A549 (cell line): ENCODE measurements at regions not wholly inside any gene's neighbourhood (a gene's known extent, or its start where the extent isn't known, plus 50 kb on each side); places are given as distances from the start of the nearest gene placed in this dataset.

Experiments used
- ATAC-seq, 2 experiments: fragments of 200-7000 bp in 1 of 2; fragments of >200 bp in 1 of 2; cut with Nextera tagmentation in 1 of 2; cut with Tn5 transposase in 1 of 2; 3 replicates each; pipeline versions ENCODE4 v1.8.0 to v1.9.1; 2018 to 2020; ENCODE audit warnings: mild to moderate bottlenecking in 1 of 2, moderate library complexity in 1 of 2
- CTCF ChIA-PET: fragments of 300-600 bp; sonication (Branson Sonifier 250); formaldehyde crosslinking; extraction: SDS; loops from one replicate; lab custom pipeline; 2021; ENCODE audit warnings: antibody characterized with exemption, inconsistent platforms; lab: Yijun Ruan, JAX
- POLR2A ChIA-PET: fragments of 350-600 bp; formaldehyde crosslinking; extraction: SDS; loops from one replicate; lab custom pipeline; 2021; ENCODE audit warnings: antibody characterized with exemption, inconsistent platforms; lab: Yijun Ruan, JAX
- DNase-seq, 2 experiments: peaks; one replicate each; pipeline versions ENCODE4 v3.0.0 to v3.0.0-alpha.2; 2011 to 2016; ENCODE audit warnings: low read depth in 1 of 2, low spot score in 1 of 2
- FAIRE-seq: peaks from 2 replicates; lab custom pipeline; 2011; peaks lifted over from hg19 to GRCh38; lab: Jason Lieb, UNC
- H3K27ac ChIP-seq, 2 experiments: fragments of >200 bp; sonication (Bioruptor Twin); formaldehyde crosslinking; 3 replicates each; pipeline ENCODE4 v1.5.1; 2016 to 2017
- H3K4me1 ChIP-seq: fragments of >200 bp; sonication (Bioruptor Twin); formaldehyde crosslinking; 3 replicates; pipeline ENCODE4 v1.6.1; 2016
- H3K4me2 ChIP-seq: fragments of >200 bp; sonication (Bioruptor Twin); formaldehyde crosslinking; 3 replicates; pipeline ENCODE4 v1.6.1; 2016
- H3K4me3 ChIP-seq: fragments of >200 bp; sonication (Bioruptor Twin); formaldehyde crosslinking; 3 replicates; pipeline ENCODE4 v1.5.1; 2016
- H3K9me3 ChIP-seq: fragments of >200 bp; sonication (Bioruptor Twin); formaldehyde crosslinking; 3 replicates; pipeline ENCODE4 v1.6.1; 2016
- BHLHE40 ChIP-seq: IDR thresholded peaks from 2 replicates; pipeline ENCODE4 v1.6.1; 2012; ENCODE audit warnings: low read depth, low read length, inconsistent platforms
- CBX8 ChIP-seq: fragments of 200-600 bp; sonication (generic); IDR thresholded peaks from 2 replicates; pipeline ENCODE4 v1.6.1; 2016
- CHD2 ChIP-seq: fragments of 150-350 bp; IDR thresholded peaks from 2 replicates; pipeline ENCODE4 v1.6.1; 2014; ENCODE audit warnings: low read length; ENCODE audit not compliant: partially characterized antibody
- CHD4 ChIP-seq: fragments of 200-600 bp; sonication (generic); IDR thresholded peaks from 2 replicates; pipeline ENCODE4 v1.6.1; 2016; ENCODE audit warnings: antibody characterized with exemption, mild to moderate bottlenecking, borderline replicate concordance
- EHMT2 ChIP-seq: fragments of 200-600 bp; sonication (generic); IDR thresholded peaks from 2 replicates; pipeline ENCODE4 v1.6.1; 2016; ENCODE audit warnings: antibody characterized with exemption, low read depth, mild to moderate bottlenecking, moderate library complexity
- FOSL2 ChIP-seq, 2 experiments: fragments of 450-650 bp in 1 of 2; fragments of >200 bp in 1 of 2; sonication (Bioruptor Twin) in 1 of 2; formaldehyde crosslinking; IDR thresholded peaks; 2 replicates each; pipeline versions ENCODE4 v1.5.0 to v1.6.1; 2016 to 2020; ENCODE audit warnings: mild to moderate bottlenecking in 1 of 2, moderate library complexity in 1 of 2
- FOXS1 ChIP-seq: fragments of 250-450 bp; sonication (Bioruptor Pico); IDR thresholded peaks from 2 replicates; pipeline ENCODE4 v1.5.0; 2020; ENCODE audit warnings: mild to moderate bottlenecking, moderate library complexity
- GATA3 ChIP-seq: IDR thresholded peaks from 2 replicates; pipeline ENCODE4 v1.6.1; 2012; ENCODE audit warnings: borderline replicate concordance
- HEYL ChIP-seq: fragments of 250-450 bp; sonication (Bioruptor Pico); IDR thresholded peaks from 2 replicates; pipeline ENCODE4 v1.8.0; 2021; ENCODE audit warnings: mild to moderate bottlenecking, moderate library complexity
- MAFK ChIP-seq: fragments of 450-650 bp; IDR thresholded peaks from 2 replicates; pipeline ENCODE4 v1.6.1; 2014; ENCODE audit not compliant: partially characterized antibody
- MAX ChIP-seq: IDR thresholded peaks from 2 replicates; pipeline ENCODE4 v1.6.1; 2012
- MYC ChIP-seq: IDR thresholded peaks from 2 replicates; pipeline ENCODE4 v1.6.1; 2012; ENCODE audit warnings: mild to moderate bottlenecking, inconsistent platforms, low read length, improper control_type of control experiment, borderline replicate concordance
- NFE2L2 ChIP-seq: fragments of 150-350 bp; conservative IDR thresholded peaks from 2 replicates; pipeline ENCODE4 v1.6.1; 2014; ENCODE audit warnings: low read length
- NR3C1 ChIP-seq: fragments of >200 bp; sonication (Bioruptor Twin); formaldehyde crosslinking; IDR thresholded peaks from 3 replicates; pipeline ENCODE4 v1.6.1; 2017
- PHF8 ChIP-seq: fragments of 200-600 bp; sonication (generic); IDR thresholded peaks from 2 replicates; pipeline ENCODE4 v1.6.1; 2016; ENCODE audit warnings: low read depth, mild to moderate bottlenecking, antibody characterized with exemption, moderate library complexity, borderline replicate concordance
- POLR2A ChIP-seq: IDR thresholded peaks from 2 replicates; pipeline ENCODE4 v1.6.1; 2012; ENCODE audit warnings: mild to moderate bottlenecking, low read length
- RAD21 ChIP-seq, 2 experiments: fragments of >200 bp in 1 of 2; sonication (Bioruptor Twin) in 1 of 2; formaldehyde crosslinking in 1 of 2; IDR thresholded peaks in 1 of 2; conservative IDR thresholded peaks in 1 of 2; 2 replicates in 1 of 2; 3 replicates in 1 of 2; pipeline ENCODE4 v1.6.1; 2012 to 2018; ENCODE audit warnings: inconsistent platforms in 1 of 2
- RARB ChIP-seq: fragments of 250-450 bp; sonication (Bioruptor Pico); IDR thresholded peaks from 2 replicates; pipeline ENCODE4 v1.8.0; 2021; ENCODE audit warnings: mild to moderate bottlenecking, moderate library complexity
- RFX5 ChIP-seq: fragments of 450-650 bp; IDR thresholded peaks from 2 replicates; pipeline ENCODE4 v1.7.1; 2014; ENCODE audit warnings: antibody characterized with exemption, mild to moderate bottlenecking, moderate library complexity
- RNF2 ChIP-seq: fragments of 200-600 bp; sonication (generic); IDR thresholded peaks from 2 replicates; pipeline ENCODE4 v1.6.1; 2016; ENCODE audit warnings: low read depth, mild to moderate bottlenecking, antibody characterized with exemption, moderate library complexity, borderline replicate concordance
- SMC3 ChIP-seq: fragments of >200 bp; sonication (Bioruptor Twin); formaldehyde crosslinking; IDR thresholded peaks from 3 replicates; pipeline ENCODE4 v1.6.1; 2018; ENCODE audit warnings: inconsistent platforms
- TP53 ChIP-seq: fragments of 250-450 bp; sonication (Bioruptor Pico); IDR thresholded peaks from 2 replicates; pipeline ENCODE4 v1.5.0; 2021; ENCODE audit warnings: mild to moderate bottlenecking, moderate library complexity
- USF2 ChIP-seq: fragments of 450-650 bp; IDR thresholded peaks from 2 replicates; pipeline ENCODE4 v1.6.1; 2014; ENCODE audit warnings: antibody characterized with exemption
- ZNF302 ChIP-seq: fragments of 250-450 bp; sonication (Bioruptor Pico); IDR thresholded peaks from 2 replicates; pipeline ENCODE4 v1.9.0; 2021; ENCODE audit warnings: inconsistent platforms, mild to moderate bottlenecking, moderate library complexity
- WGBS: methylation state at CpG from one replicate; pipeline ENCODE4 v1.1.6; 2017; ENCODE audit errors: missing lambda C conversion rate; 5-methylcytosine and 5-hydroxymethylcytosine counted together
- TF ChIP-seq, protein P1 (sequence below): fragments of 250-450 bp; sonication (Bioruptor Pico); IDR thresholded peaks from 2 replicates; pipeline ENCODE4 v1.5.0; 2020; ENCODE audit warnings: low read depth, mild to moderate bottlenecking, moderate library complexity
- TF ChIP-seq, protein P2 (sequence below): IDR thresholded peaks from 2 replicates; pipeline ENCODE4 v1.6.1; 2012
- TF ChIP-seq, protein P3 (sequence below): fragments of 150-350 bp; IDR thresholded peaks from 2 replicates; pipeline ENCODE4 v1.6.1; 2014; ENCODE audit warnings: low read depth, mild to moderate bottlenecking, low read length

- WGBS, result 38% methylated on average over 1 of the region's 1 CpG
- H3K27ac ChIP-seq, result no peak overlapping the region
- POLR2A ChIA-PET, result no interaction called here
- no peak for FAIRE-seq
- no peak for TF ChIP-seq TP53 (CRISPR knock-in tag)
- peak; percentile 73 for TF ChIP-seq MAFK
- TF ChIP-seq, all 56 proteins: peak for 1
- ATAC-seq, result no peak
- Histone ChIP-seq H3K4me2 (no peak overlapping the region), H3K4me3 (no peak overlapping the region), H3K4me1 (no peaks in the 10 kb centered on the region), H3K9me3 (0 out of 3 replicates have a peak, but pooled peaks cover under 1% of the 10 kb centered on the region)
- no peak for DNase-seq
- CTCF ChIA-PET, result interaction anchor here (0.6 kb wide), 1 partner anchor 1550 kb away, joined by 3 read pairs; no protein-coding TSS in a partner anchor
Measured at GRCh38 chr5:18977880-18978279, 1010.1 kb downstream of the CDH18 start.

GRCh38 chr5:18984559-18985080, 1003.4 kb downstream of the CDH18 start:
- no peak overlapping the region for H3K4me2 ChIP-seq
- WGBS, result 30% methylated on average over 6 of the region's 6 CpGs
- FAIRE-seq (no peak), DNase-seq (peak in 1 of 2 experiments; percentile 1), ATAC-seq (no peak)
- CTCF ChIA-PET, result no interaction called here
- TF ChIP-seq FOSL2 (IDR thresholded peaks at IDR 0.05), result no peak
- TF ChIP-seq FOSL2 (CRISPR knock-in tag; IDR thresholded peaks at IDR 0.05), result no peak
- no peak for TF ChIP-seq BHLHE40
- no peak for TF ChIP-seq NR3C1
- TF ChIP-seq CHD2, result no peak
- TF ChIP-seq POLR2A, result no peak
- TF ChIP-seq MAFK, result no peak
- no peak for TF ChIP-seq PHF8
- TF ChIP-seq, protein P1, sequence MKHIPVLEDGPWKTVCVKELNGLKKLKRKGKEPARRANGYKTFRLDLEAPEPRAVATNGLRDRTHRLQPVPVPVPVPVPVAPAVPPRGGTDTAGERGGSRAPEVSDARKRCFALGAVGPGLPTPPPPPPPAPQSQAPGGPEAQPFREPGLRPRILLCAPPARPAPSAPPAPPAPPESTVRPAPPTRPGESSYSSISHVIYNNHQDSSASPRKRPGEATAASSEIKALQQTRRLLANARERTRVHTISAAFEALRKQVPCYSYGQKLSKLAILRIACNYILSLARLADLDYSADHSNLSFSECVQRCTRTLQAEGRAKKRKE (CRISPR knock-in tag), result no peak
- TF ChIP-seq TP53 (CRISPR knock-in tag), result no peak
- TF ChIP-seq RARB, result no peak
- TF ChIP-seq EHMT2, result no peak
- TF ChIP-seq, protein P2, sequence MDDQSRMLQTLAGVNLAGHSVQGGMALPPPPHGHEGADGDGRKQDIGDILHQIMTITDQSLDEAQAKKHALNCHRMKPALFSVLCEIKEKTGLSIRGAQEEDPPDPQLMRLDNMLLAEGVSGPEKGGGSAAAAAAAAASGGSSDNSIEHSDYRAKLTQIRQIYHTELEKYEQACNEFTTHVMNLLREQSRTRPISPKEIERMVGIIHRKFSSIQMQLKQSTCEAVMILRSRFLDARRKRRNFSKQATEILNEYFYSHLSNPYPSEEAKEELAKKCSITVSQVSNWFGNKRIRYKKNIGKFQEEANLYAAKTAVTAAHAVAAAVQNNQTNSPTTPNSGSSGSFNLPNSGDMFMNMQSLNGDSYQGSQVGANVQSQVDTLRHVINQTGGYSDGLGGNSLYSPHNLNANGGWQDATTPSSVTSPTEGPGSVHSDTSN, result no peak
- no peak for TF ChIP-seq USF2
- TF ChIP-seq, protein P3, sequence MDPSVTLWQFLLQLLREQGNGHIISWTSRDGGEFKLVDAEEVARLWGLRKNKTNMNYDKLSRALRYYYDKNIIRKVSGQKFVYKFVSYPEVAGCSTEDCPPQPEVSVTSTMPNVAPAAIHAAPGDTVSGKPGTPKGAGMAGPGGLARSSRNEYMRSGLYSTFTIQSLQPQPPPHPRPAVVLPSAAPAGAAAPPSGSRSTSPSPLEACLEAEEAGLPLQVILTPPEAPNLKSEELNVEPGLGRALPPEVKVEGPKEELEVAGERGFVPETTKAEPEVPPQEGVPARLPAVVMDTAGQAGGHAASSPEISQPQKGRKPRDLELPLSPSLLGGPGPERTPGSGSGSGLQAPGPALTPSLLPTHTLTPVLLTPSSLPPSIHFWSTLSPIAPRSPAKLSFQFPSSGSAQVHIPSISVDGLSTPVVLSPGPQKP, result no peak
- POLR2A ChIA-PET, result no interaction called here
- H3K27ac ChIP-seq, result no peak overlapping the region
- no peak overlapping the region for H3K4me3 ChIP-seq
- 0 out of 3 replicates have a peak, but pooled peaks cover 2% of the 10 kb centered on the region for H3K9me3 ChIP-seq
- H3K4me1 ChIP-seq, result no peaks in the 10 kb centered on the region

DNA sequence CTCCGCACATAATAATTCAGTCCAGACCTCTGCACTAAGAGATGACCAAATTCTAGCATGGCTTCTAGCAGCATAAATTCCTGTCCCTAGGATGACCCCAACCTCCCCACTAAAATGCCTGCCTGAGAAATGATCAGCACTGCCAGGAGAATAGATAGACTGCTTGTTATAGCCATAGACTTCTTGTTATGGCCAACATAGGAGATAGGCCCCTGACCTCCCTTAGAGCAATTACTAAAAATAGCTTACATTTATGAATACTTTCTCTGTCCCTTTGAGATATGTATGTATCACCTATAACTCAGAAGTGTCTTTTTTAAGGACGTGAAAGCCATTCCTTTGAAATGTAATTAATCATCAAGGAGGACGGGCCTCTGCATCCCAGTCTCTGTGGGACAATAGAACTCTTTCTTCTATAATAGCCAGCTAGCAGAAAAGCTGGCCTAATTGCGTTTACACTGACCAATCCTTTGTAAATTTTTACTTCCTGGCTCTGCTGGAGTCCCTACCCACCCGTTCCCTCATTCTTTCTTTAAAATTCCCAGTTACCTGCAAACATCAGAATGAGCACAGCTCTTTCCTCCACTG, 1002.7 kb downstream of the CDH18 start:
- ChIA-PET CTCF (no interaction called here), POLR2A (no interaction called here)
- DNase-seq, result no peak
- Histone ChIP-seq H3K4me3 (no peak overlapping the region), H3K9me3 (0 out of 3 replicates have a peak, but pooled peaks cover 2% of the 10 kb centered on the region), H3K4me2 (no peak overlapping the region), H3K4me1 (no peaks in the 10 kb centered on the region), H3K27ac (no peak overlapping the region)
- ATAC-seq, result no peak
- WGBS, result 17% methylated on average over 5 of the region's 5 CpGs
- no peak for TF ChIP-seq ZNF302 (CRISPR knock-in tag)
- no peak for TF ChIP-seq MAX
- no peak for TF ChIP-seq MYC
- TF ChIP-seq RNF2, result no peak
- TF ChIP-seq NFE2L2, result no peak
- TF ChIP-seq GATA3, result no peak
- TF ChIP-seq RAD21 (conservative IDR thresholded peaks at IDR 0.05 in 1 of 2, IDR thresholded peaks at IDR 0.05 in 1 of 2), result no peak
- TF ChIP-seq FOXS1 (CRISPR knock-in tag), result no peak
- TF ChIP-seq CBX8, result no peak
- TF ChIP-seq, protein P2, result no peak
- TF ChIP-seq RFX5, result no peak
- no peak for TF ChIP-seq HEYL (CRISPR knock-in tag)
- TF ChIP-seq CHD4, result no peak
- TF ChIP-seq SMC3, result no peak
- no peak for FAIRE-seq
